ENCODE measurements at regions not wholly inside any gene's neighbourhood (a gene's known extent, or its start where the extent isn't known, plus 50 kb on each side); places are given as distances from the start of the nearest gene placed in this dataset.

DNA sequence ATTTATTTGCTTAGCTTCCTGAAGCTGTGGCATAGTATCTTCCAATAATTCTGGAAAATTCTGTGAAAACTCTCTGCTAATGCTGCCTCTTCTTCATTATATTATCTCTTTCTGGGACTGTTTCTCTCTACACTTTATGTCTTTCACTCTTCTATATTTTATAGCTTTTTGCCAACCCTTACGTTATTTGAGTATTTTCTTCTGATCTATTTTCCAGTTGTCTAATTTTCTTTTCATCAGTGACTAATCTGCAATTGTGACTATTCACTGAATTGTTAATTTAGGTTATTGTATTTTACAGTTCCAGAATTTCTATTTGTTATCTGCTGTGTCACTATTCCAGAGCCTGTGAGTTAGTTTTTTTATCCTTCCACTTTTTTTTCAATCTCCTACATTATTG lies 273.4 kb upstream of the PHYHIPL start:
- no peak for DNase-seq
- no peaks in the 10 kb centered on the region; the same call in 1 of the 2 replicates for H3K9me3 ChIP-seq
- H3K4me1 ChIP-seq, result peaks cover 7% of the 10 kb centered on the region
- H3K36me3 ChIP-seq, result no peaks in the 10 kb centered on the region
- no peak overlapping the region for H3K4me3 ChIP-seq (ENCODE audit: low read depth, low read length)
- no peaks in the 10 kb centered on the region for H3K27me3 ChIP-seq
- TF ChIP-seq, protein P1, sequence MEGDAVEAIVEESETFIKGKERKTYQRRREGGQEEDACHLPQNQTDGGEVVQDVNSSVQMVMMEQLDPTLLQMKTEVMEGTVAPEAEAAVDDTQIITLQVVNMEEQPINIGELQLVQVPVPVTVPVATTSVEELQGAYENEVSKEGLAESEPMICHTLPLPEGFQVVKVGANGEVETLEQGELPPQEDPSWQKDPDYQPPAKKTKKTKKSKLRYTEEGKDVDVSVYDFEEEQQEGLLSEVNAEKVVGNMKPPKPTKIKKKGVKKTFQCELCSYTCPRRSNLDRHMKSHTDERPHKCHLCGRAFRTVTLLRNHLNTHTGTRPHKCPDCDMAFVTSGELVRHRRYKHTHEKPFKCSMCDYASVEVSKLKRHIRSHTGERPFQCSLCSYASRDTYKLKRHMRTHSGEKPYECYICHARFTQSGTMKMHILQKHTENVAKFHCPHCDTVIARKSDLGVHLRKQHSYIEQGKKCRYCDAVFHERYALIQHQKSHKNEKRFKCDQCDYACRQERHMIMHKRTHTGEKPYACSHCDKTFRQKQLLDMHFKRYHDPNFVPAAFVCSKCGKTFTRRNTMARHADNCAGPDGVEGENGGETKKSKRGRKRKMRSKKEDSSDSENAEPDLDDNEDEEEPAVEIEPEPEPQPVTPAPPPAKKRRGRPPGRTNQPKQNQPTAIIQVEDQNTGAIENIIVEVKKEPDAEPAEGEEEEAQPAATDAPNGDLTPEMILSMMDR (IDR thresholded peaks at IDR 0.05; ENCODE audit: low read depth, low read length), result no peak

DNA sequence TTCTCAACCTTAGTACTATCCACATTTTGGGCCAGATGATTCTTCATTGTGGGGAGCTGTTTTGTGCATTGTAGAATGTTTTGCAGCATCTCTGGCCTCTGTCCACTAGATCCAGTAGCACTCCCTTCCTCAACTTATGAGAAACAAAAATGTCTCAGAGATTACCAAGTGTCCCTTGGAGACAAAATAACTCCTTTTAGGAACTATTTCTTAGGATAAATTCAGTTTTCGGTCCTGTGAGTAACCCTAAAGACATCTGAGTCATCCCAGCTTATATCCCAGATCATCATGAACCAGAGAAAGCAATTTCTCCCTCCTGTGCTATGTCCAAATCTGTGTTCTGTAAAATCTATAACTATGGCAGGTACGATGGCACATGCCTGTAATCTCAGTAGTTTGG lies 266.6 kb upstream of the PHYHIPL start:
- H3K36me3 ChIP-seq, result no peaks in the 10 kb centered on the region
- no peaks in the 10 kb centered on the region for H3K9me3 ChIP-seq
- H3K4me3 ChIP-seq (ENCODE audit: low read depth, low read length), result no peak overlapping the region
- DNase-seq, result no peak
- H3K27me3 ChIP-seq, result no peaks in the 10 kb centered on the region
- TF ChIP-seq, protein P1 (IDR thresholded peaks at IDR 0.05; ENCODE audit: low read depth, low read length), result no peak
- no peaks in the 10 kb centered on the region for H3K4me1 ChIP-seq

DNA sequence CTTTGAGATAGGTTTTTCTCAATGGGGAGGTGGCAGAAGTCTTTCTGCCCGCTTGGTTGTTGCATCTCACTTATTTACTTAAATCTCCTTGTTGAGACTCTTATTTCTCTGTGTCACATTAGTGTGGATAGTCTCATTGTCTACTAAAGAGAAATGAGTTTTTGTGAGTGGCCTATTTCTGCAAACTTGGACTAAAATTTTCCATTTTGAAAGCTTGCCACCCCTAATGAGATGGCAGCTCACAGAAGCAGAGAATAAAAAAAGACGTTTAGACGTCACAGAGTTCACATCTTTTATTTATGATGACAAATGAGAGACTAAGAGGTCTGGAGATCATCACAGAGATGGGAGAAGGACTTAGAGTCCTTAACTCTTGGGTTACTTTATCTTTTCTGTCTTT lies 262.7 kb upstream of the PHYHIPL start:
- no peak for DNase-seq
- TF ChIP-seq, protein P1 (IDR thresholded peaks at IDR 0.05; ENCODE audit: low read depth, low read length), result no peak

DNA sequence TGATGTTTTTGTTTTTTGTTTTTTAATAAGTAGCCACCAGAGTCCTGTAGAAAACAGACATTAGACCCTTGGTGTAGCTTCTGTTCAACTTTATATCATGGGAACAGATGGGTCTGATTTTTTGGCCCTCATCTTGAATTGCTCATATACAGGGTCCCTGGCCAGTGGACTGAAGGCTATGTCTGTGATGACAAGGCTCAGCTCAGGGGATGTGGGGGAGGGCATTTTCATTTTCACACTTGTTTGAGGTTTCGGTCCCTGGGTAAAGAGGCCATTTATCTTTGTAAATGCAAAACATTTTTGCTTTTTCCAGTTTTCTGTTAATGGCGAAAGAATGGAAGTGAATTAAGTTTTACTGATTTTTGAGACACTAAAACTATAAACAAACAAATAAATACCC lies 257.6 kb upstream of the PHYHIPL start:
- H3K4me1 ChIP-seq, result no peaks in the 10 kb centered on the region
- no peaks in the 10 kb centered on the region for H3K9me3 ChIP-seq
- no peaks in the 10 kb centered on the region for H3K27me3 ChIP-seq
- no peaks in the 10 kb centered on the region for H3K36me3 ChIP-seq
- DNase-seq, result no peak
- TF ChIP-seq, protein P1 (IDR thresholded peaks at IDR 0.05; ENCODE audit: low read depth, low read length), result no peak
- H3K4me3 ChIP-seq (ENCODE audit: low read depth, low read length), result no peak overlapping the region

More for the DNA sequence above, 262.7 kb upstream of the PHYHIPL start:
- Histone ChIP-seq H3K27me3 (no peaks in the 10 kb centered on the region), H3K9me3 (no peaks in the 10 kb centered on the region), H3K36me3 (no peaks in the 10 kb centered on the region), H3K4me1 (no peaks in the 10 kb centered on the region), H3K4me3 (ENCODE audit: low read depth, low read length) (no peak overlapping the region)

DNA sequence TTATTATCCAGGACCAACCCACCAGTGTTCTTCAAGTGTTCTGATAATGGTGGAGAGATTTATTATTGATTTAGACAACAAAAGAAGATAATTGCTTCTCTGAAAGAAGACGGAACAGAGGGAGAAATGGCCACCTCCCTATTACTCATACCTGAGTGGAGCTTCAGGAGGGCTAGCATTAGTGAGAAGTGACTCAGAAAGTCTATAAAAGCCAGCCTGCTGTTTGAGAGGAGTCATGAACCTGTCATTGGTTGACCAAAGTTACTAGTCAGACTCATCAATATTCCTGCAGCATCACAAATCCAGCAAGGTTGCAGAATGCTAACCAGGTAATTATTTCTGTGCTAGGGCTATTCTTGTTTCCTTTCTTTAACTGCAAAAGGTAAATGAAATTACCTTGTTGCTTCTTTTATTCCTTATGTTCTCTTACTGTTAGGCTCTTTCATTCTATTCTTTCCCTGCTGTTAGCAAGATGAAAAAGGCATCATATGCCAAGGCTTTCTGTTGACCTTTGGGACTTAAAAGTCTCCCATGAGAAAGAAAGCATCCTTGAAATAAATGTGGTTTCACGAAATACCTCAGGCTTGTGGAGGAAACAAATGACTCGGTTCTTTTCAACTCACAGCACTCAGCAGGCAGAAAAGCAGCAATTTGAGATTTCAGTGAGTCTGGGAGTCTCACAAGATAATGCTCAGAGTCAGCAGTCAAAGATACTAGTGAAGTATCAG lies 256.4 kb upstream of the PHYHIPL start:
- no peaks in the 10 kb centered on the region for H3K4me1 ChIP-seq
- no peak overlapping the region for H3K4me3 ChIP-seq (ENCODE audit: low read depth, low read length)
- H3K27me3 ChIP-seq, result no peaks in the 10 kb centered on the region
- no peak for DNase-seq
- TF ChIP-seq, protein P1 (IDR thresholded peaks at IDR 0.05; ENCODE audit: low read depth, low read length), result no peak
- no peaks in the 10 kb centered on the region for H3K36me3 ChIP-seq
- no peaks in the 10 kb centered on the region for H3K9me3 ChIP-seq

DNA sequence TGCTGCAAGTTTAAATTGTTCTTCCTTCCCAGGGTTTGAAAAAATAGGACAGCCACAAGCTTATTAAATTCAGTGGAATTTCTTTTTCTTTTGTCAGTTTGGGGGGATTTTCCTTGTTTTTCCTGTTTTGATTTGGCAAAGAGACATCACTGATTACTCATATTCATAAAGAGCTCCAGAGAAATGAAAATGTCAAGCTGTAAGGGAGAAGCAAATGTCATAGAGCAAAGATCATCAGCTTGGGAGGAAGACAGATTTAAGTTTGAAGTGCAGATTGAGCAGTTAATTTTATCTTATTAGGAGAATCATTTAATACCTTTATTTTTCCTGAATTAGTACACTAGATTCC lies 255.8 kb upstream of the PHYHIPL start:
- no peaks in the 10 kb centered on the region for H3K36me3 ChIP-seq
- H3K9me3 ChIP-seq, result no peaks in the 10 kb centered on the region
- no peaks in the 10 kb centered on the region for H3K27me3 ChIP-seq
- no peak for DNase-seq
- H3K4me1 ChIP-seq, result no peaks in the 10 kb centered on the region
- H3K4me3 ChIP-seq (ENCODE audit: low read depth, low read length), result no peak overlapping the region
- TF ChIP-seq, protein P1 (IDR thresholded peaks at IDR 0.05; ENCODE audit: low read depth, low read length), result no peak
